HG02840 (cell line): ENCODE measurements at regions not wholly inside any gene's neighbourhood (a gene's known extent, or its start where the extent isn't known, plus 50 kb on each side); places are given as distances from the start of the nearest gene placed in this dataset.

ENCODE experiments used
- ATAC-seq: cut with Tn5 transposase; IDR thresholded peaks from one replicate; pipeline ENCODE4 v1.9.1; 2021; ENCODE audit warnings: mild to moderate bottlenecking, moderate library complexity, moderate number of reproducible peaks; ENCODE audit not compliant: unreplicated experiment, low FRiP score

- ATAC-seq: no peak
These were observed 342.9 kb upstream of the DCC start for GRCh38 chr18:51997129-51997528.

GRCh38 chr18:51998066-51998465 lies 341.9 kb upstream of the DCC start:
- ATAC-seq: no peak

- no peak for ATAC-seq
These were observed 341.3 kb upstream of the DCC start for GRCh38 chr18:51998711-51999110.

GRCh38 chr18:51999351-51999750 lies 340.6 kb upstream of the DCC start:
- no peak for ATAC-seq

GRCh38 chr18:52000435-52000834 lies 339.6 kb upstream of the DCC start:
- ATAC-seq: no peak

- ATAC-seq: no peak
These were observed 338.9 kb upstream of the DCC start for GRCh38 chr18:52001106-52001505.

- ATAC-seq: no peak
These were observed 337.4 kb upstream of the DCC start for GRCh38 chr18:52002600-52002999.

- ATAC-seq: no peak
These were observed 332.9 kb upstream of the DCC start for GRCh38 chr18:52007105-52007504.

GRCh38 chr18:52008330-52008729 lies 331.7 kb upstream of the DCC start:
- no peak for ATAC-seq

GRCh38 chr18:52008736-52009135 lies 331.3 kb upstream of the DCC start:
- no peak for ATAC-seq

GRCh38 chr18:52009958-52010357 lies 330.0 kb upstream of the DCC start:
- no peak for ATAC-seq

- no peak for ATAC-seq
These were observed 293.9 kb upstream of the DCC start for GRCh38 chr18:52045946-52046675.

GRCh38 chr18:52046842-52047241 lies 293.2 kb upstream of the DCC start:
- ATAC-seq: no peak

GRCh38 chr18:52054324-52054723 lies 285.7 kb upstream of the DCC start:
- no peak for ATAC-seq

GRCh38 chr18:52060607-52061304 lies 279.2 kb upstream of the DCC start:
- ATAC-seq: no peak

- no peak for ATAC-seq
These were observed 276.1 kb upstream of the DCC start for GRCh38 chr18:52063923-52064322.

- no peak for ATAC-seq
These were observed 270.8 kb upstream of the DCC start for GRCh38 chr18:52069201-52069600.

GRCh38 chr18:52070291-52070756 lies 269.7 kb upstream of the DCC start:
- ATAC-seq: no peak

GRCh38 chr18:52077251-52077983 lies 262.6 kb upstream of the DCC start:
- ATAC-seq: no peak

- no peak for ATAC-seq
These were observed 257.8 kb upstream of the DCC start for GRCh38 chr18:52082246-52082645.

GRCh38 chr18:52087140-52087539 lies 252.9 kb upstream of the DCC start:
- ATAC-seq: no peak
